ENCODE measurements at regions not wholly inside any gene's neighbourhood (a gene's known extent, or its start where the extent isn't known, plus 50 kb on each side); places are given as distances from the start of the nearest gene placed in this dataset.
A peak's percentile ranks its signal among the peaks of the same experiment; 100 is the strongest.

DNA sequence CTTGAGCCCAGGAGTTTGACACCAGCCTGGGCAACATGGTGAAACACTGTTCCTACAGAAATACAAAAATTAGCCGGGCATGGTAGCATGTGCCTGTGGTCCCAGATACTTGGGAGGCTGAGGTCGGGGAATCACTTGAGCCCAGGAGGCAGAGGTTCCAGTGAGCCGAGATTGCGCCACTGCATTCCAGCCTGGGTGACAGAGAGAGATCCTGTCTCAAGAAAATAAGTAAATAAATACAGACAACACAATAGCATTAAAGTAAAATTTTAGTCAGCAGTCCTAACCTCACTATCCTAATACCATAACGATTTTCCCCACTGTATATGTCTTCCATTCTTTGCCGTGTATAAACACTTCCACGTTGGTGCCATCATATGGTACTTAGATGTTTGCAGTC is 83.0 kb upstream of the MBOAT2 start:
- Histone ChIP-seq H3K4me3 (no peak overlapping the region), H3K9me3 (no peaks in the 10 kb centered on the region), H3K36me3 (no peaks in the 10 kb centered on the region), H3K27ac (peak overlapping the region in 2 of 4 donors; percentile 8 to 50), H3K27me3 (no peaks in the 10 kb centered on the region), H3K4me1 (peaks cover 0 to 12% (median 8%) of the 10 kb centered on the region in 4 donors)
- DNase-seq (no peak), ATAC-seq (ENCODE audit: low FRiP score in 2 of 2) (no peak)
- 50 to 53% methylated on average over 7 of the region's 7 CpGs for WGBS, 2 donors
- TF ChIP-seq EP300 (IDR thresholded peaks at IDR 0.05) (no peak), POLR2AphosphoS5 (IDR thresholded peaks at IDR 0.05) (no peak), POLR2A (IDR thresholded peaks at IDR 0.05) (no peak)
- TF ChIP-seq, protein P1, sequence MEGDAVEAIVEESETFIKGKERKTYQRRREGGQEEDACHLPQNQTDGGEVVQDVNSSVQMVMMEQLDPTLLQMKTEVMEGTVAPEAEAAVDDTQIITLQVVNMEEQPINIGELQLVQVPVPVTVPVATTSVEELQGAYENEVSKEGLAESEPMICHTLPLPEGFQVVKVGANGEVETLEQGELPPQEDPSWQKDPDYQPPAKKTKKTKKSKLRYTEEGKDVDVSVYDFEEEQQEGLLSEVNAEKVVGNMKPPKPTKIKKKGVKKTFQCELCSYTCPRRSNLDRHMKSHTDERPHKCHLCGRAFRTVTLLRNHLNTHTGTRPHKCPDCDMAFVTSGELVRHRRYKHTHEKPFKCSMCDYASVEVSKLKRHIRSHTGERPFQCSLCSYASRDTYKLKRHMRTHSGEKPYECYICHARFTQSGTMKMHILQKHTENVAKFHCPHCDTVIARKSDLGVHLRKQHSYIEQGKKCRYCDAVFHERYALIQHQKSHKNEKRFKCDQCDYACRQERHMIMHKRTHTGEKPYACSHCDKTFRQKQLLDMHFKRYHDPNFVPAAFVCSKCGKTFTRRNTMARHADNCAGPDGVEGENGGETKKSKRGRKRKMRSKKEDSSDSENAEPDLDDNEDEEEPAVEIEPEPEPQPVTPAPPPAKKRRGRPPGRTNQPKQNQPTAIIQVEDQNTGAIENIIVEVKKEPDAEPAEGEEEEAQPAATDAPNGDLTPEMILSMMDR (IDR thresholded peaks at IDR 0.05), result no peak

DNA sequence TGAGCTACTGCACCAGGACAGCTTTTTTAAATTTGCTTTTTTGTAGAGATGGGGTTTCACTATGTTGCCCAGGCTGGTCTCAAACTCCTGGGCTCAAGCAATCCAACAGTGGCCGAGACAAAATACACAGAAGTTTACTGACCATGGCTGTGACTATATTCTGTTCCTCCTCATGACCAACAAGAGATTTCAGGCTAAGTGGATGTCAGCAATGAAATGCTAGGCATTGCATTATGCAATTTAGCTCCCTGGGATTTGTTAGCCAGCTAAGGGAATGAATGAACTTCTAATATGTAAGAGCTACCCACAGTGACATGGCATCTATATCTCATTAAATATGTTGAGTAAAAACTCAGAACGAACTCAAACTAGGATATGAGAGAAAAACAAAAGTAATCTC is 81.9 kb upstream of the MBOAT2 start:
- Histone ChIP-seq H3K36me3 (no peaks in the 10 kb centered on the region), H3K4me1 (peaks cover 0 to 12% (median 8%) of the 10 kb centered on the region in 4 donors), H3K4me3 (no peak overlapping the region), H3K27me3 (no peaks in the 10 kb centered on the region), H3K9me3 (no peaks in the 10 kb centered on the region), H3K27ac (no peak overlapping the region)
- ATAC-seq (ENCODE audit: low FRiP score in 2 of 2), result no peak
- TF ChIP-seq POLR2AphosphoS5 (IDR thresholded peaks at IDR 0.05) (no peak), POLR2A (IDR thresholded peaks at IDR 0.05) (no peak), EP300 (IDR thresholded peaks at IDR 0.05) (no peak)
- TF ChIP-seq, protein P1 (IDR thresholded peaks at IDR 0.05), result no peak
- WGBS, 2 donors, result 80 to 89% methylated on average over 2 of the region's 2 CpGs
- DNase-seq, result no peak

DNA sequence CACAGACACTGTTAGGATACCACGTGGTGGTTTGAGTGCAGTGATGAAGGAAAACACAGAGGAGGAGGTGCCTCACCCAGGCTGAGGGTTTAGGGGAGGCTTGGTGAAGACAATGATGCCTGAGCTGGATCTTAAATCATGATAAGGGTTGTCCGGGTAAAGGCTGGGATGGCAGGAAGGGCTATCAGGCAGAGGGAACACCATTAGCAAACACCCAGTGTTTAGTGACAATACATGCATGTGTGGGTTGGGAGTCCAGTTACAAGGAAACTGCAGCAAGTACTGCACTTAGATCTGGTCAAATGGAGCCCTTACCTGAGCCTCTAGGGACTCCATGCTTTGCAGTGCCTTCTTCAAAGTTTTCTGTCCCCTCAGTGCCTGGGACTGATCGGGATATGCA is 79.8 kb upstream of the MBOAT2 start:
- no peak for DNase-seq
- TF ChIP-seq, protein P1 (IDR thresholded peaks at IDR 0.05), result no peak
- no peak for TF ChIP-seq EP300 (IDR thresholded peaks at IDR 0.05)
- no peak for TF ChIP-seq POLR2AphosphoS5 (IDR thresholded peaks at IDR 0.05)
- TF ChIP-seq POLR2A (IDR thresholded peaks at IDR 0.05), result no peak
- no peaks in the 10 kb centered on the region for H3K36me3 ChIP-seq
- no peaks in the 10 kb centered on the region for H3K9me3 ChIP-seq
- no peak overlapping the region for H3K4me3 ChIP-seq
- no peak overlapping the region for H3K27ac ChIP-seq
- no peaks in the 10 kb centered on the region for H3K27me3 ChIP-seq
- H3K4me1 ChIP-seq, result peaks cover 0 to 12% (median 8%) of the 10 kb centered on the region in 4 donors
- no peak for ATAC-seq (ENCODE audit: low FRiP score in 2 of 2)
- WGBS, 2 donors, result 71 to 74% methylated on average over 3 of the region's 3 CpGs

DNA sequence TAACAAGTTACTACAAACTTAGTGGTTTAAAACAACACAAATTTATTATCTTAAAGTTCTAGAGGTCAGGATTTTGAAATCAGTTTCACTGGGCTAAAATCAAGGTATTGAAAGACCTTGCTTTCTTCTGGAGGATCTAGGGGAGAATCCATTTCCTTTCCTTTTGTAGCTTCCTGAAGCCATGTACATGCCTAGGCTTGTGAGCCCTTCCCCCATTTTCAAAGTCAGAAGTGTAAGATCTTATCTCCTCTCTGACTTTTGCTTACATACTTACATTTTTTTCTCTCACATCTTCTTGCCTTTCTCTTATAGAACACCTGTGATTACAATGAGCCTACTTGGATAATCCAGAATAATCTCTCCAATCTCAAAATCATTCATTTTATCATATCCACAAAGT is 78.7 kb upstream of the MBOAT2 start:
- H3K27me3 ChIP-seq, result no peaks in the 10 kb centered on the region
- no peak for DNase-seq
- H3K9me3 ChIP-seq, result no peaks in the 10 kb centered on the region
- H3K36me3 ChIP-seq, result no peaks in the 10 kb centered on the region
- no peak for ATAC-seq (ENCODE audit: low FRiP score in 2 of 2)
- no peak overlapping the region for H3K27ac ChIP-seq
- no peak for TF ChIP-seq POLR2AphosphoS5 (IDR thresholded peaks at IDR 0.05)
- TF ChIP-seq, protein P1 (IDR thresholded peaks at IDR 0.05), result no peak
- no peak for TF ChIP-seq POLR2A (IDR thresholded peaks at IDR 0.05)
- TF ChIP-seq EP300 (IDR thresholded peaks at IDR 0.05), result no peak
- H3K4me1 ChIP-seq, result peaks cover 0 to 8% (median 6%) of the 10 kb centered on the region in 4 donors
- H3K4me3 ChIP-seq, result no peak overlapping the region

DNA sequence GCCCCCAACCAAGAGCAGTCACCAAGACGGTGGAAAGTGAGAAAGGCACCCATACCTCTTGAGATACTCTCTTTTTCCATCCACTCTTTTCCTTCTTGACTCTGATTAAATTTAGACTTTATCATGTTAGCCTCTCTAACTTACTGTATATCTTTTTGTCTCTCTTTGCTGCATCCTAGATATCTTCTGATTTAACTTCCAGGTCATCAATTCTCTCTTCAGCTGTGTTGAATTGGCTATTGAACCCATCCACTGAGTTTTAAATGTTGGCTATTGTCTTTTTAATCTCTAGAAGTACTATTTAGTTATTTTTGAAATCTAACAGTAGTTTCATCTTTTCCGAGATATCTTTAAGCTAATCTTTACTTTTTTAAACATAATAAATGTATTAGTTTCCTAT is 78.3 kb upstream of the MBOAT2 start:
- no peaks in the 10 kb centered on the region for H3K36me3 ChIP-seq
- ATAC-seq (ENCODE audit: low FRiP score in 2 of 2), result no peak
- H3K4me3 ChIP-seq, result no peak overlapping the region
- TF ChIP-seq, protein P1 (IDR thresholded peaks at IDR 0.05), result no peak
- TF ChIP-seq POLR2AphosphoS5 (IDR thresholded peaks at IDR 0.05) (no peak), POLR2A (IDR thresholded peaks at IDR 0.05) (no peak), EP300 (IDR thresholded peaks at IDR 0.05) (no peak)
- H3K4me1 ChIP-seq, result peaks cover 0 to 5% (median 4%) of the 10 kb centered on the region in 4 donors
- H3K27me3 ChIP-seq, result no peaks in the 10 kb centered on the region
- no peak overlapping the region for H3K27ac ChIP-seq
- no peaks in the 10 kb centered on the region for H3K9me3 ChIP-seq
- DNase-seq, result no peak
- 94 to 97% methylated on average over 2 of the region's 2 CpGs for WGBS, 2 donors

All from upper lobe of left lung (tissue), 6 donors.